ENCODE measurements at regions not wholly inside any gene's neighbourhood (a gene's known extent, or its start where the extent isn't known, plus 50 kb on each side); places are given as distances from the start of the nearest gene placed in this dataset.
A peak's percentile ranks its signal among the peaks of the same experiment; 100 is the strongest.

GRCh38 chr4:16988814-16989213 is 90.4 kb upstream of the LDB2 start:
- TF ChIP-seq GATA2 (IDR thresholded peaks at IDR 0.05; ENCODE audit: low read depth, low read length) (no peak), GATA3 (IDR thresholded peaks at IDR 0.05; ENCODE audit: low read depth, low read length) (no peak)

GRCh38 chr4:16977081-16977480 is 78.6 kb upstream of the LDB2 start:
- TF ChIP-seq GATA2 (IDR thresholded peaks at IDR 0.05; ENCODE audit: low read depth, low read length) (no peak), GATA3 (IDR thresholded peaks at IDR 0.05; ENCODE audit: low read depth, low read length) (no peak)

GRCh38 chr4:16969696-16970135 is 71.3 kb upstream of the LDB2 start:
- no peak for TF ChIP-seq GATA3 (IDR thresholded peaks at IDR 0.05; ENCODE audit: low read depth, low read length)
- no peak for TF ChIP-seq GATA2 (IDR thresholded peaks at IDR 0.05; ENCODE audit: low read depth, low read length)

- no peak for TF ChIP-seq GATA3 (IDR thresholded peaks at IDR 0.05; ENCODE audit: low read depth, low read length)
- no peak; the same call in 1 of the 2 replicates for TF ChIP-seq GATA2 (IDR thresholded peaks at IDR 0.05; ENCODE audit: low read depth, low read length)
Observed at GRCh38 chr4:16967722-16968121, 69.3 kb upstream of the LDB2 start.

- no peak for TF ChIP-seq GATA2 (IDR thresholded peaks at IDR 0.05; ENCODE audit: low read depth, low read length)
- TF ChIP-seq GATA3 (IDR thresholded peaks at IDR 0.05; ENCODE audit: low read depth, low read length) = no peak
Observed at GRCh38 chr4:16959305-16959704, 60.9 kb upstream of the LDB2 start.

GRCh38 chr4:16952896-16953630 is 54.6 kb upstream of the LDB2 start:
- TF ChIP-seq GATA2 (IDR thresholded peaks at IDR 0.05; ENCODE audit: low read depth, low read length) = no peak
- no peak for TF ChIP-seq GATA3 (IDR thresholded peaks at IDR 0.05; ENCODE audit: low read depth, low read length)

GRCh38 chr4:16952462-16952871 is 54.0 kb upstream of the LDB2 start:
- TF ChIP-seq GATA3 (IDR thresholded peaks at IDR 0.05; ENCODE audit: low read depth, low read length) = no peak
- TF ChIP-seq GATA2 (IDR thresholded peaks at IDR 0.05; ENCODE audit: low read depth, low read length) = peak; percentile 39; the same call in 1 of the 2 replicates
